ENCODE measurements at regions not wholly inside any gene's neighbourhood (a gene's known extent, or its start where the extent isn't known, plus 50 kb on each side); places are given as distances from the start of the nearest gene placed in this dataset.

- no peak for DNase-seq
- intact Hi-C loops (cut with micrococcal nuclease): no loop called here
- no peak overlapping the region for H3K27ac ChIP-seq (replicated peaks)
- H3K27me3 ChIP-seq (ENCODE audit: low read depth): no peaks in the 10 kb centered on the region
- H3K36me3 ChIP-seq: no peaks in the 10 kb centered on the region
- no peak for TF ChIP-seq CTCF (IDR thresholded peaks at IDR 0.05; ENCODE audit: borderline replicate concordance)
- no peaks in the 10 kb centered on the region for H3K4me1 ChIP-seq
- H3K4me3 ChIP-seq: no peak overlapping the region
- H3K9me3 ChIP-seq (replicated peaks): no peaks in the 10 kb centered on the region
These were observed 161.6 kb downstream of the PCDH18 start for GRCh38 chr4:137370679-137371078.

GRCh38 chr4:137370206-137370633, 162.1 kb downstream of the PCDH18 start:
- no peak overlapping the region for H3K27ac ChIP-seq (replicated peaks)
- H3K4me1 ChIP-seq: no peaks in the 10 kb centered on the region

GRCh38 chr4:137367620-137368019, 164.7 kb downstream of the PCDH18 start:
- intact Hi-C loops (cut with micrococcal nuclease): no loop called here

More at GRCh38 chr4:137370206-137370633, 162.1 kb downstream of the PCDH18 start:
- TF ChIP-seq CTCF (IDR thresholded peaks at IDR 0.05; ENCODE audit: borderline replicate concordance): no peak
- Histone ChIP-seq H3K27me3 (ENCODE audit: low read depth) (no peaks in the 10 kb centered on the region), H3K36me3 (no peaks in the 10 kb centered on the region), H3K9me3 (replicated peaks) (no peaks in the 10 kb centered on the region), H3K4me3 (no peak overlapping the region)
- no peak for DNase-seq
- intact Hi-C loops (cut with micrococcal nuclease): no loop called here

DNA sequence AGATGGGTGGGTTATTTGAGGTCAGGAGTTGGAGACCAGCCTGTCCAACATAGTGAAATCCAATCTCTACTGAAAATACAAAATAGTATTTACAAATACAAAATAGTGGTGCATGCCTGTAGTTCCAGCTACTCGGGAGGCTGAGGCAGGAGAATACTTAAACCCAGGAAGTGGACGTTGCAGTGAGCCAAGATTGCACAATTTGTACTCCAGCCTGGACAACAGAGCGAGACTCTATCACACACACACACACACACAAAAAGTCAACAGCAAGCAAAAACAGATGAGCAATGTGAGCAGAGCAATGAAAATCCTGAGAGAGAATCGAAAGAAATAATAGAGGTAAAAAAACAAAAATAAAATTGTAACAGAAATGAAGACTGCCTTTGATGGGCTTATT, 168.8 kb downstream of the PCDH18 start:
- no peaks in the 10 kb centered on the region for H3K27me3 ChIP-seq (ENCODE audit: low read depth)
- no peak overlapping the region for H3K27ac ChIP-seq (replicated peaks)
- peaks cover 3% of the 10 kb centered on the region for H3K4me1 ChIP-seq
- intact Hi-C loops (cut with micrococcal nuclease): no loop called here
- H3K36me3 ChIP-seq: no peaks in the 10 kb centered on the region
- no peak overlapping the region for H3K4me3 ChIP-seq
- no peak for DNase-seq
- no peaks in the 10 kb centered on the region for H3K9me3 ChIP-seq (replicated peaks)
- TF ChIP-seq CTCF (IDR thresholded peaks at IDR 0.05; ENCODE audit: borderline replicate concordance): no peak

More at GRCh38 chr4:137367620-137368019, 164.7 kb downstream of the PCDH18 start:
- Histone ChIP-seq H3K36me3 (no peaks in the 10 kb centered on the region), H3K9me3 (replicated peaks) (no peaks in the 10 kb centered on the region), H3K27ac (replicated peaks) (no peak overlapping the region), H3K27me3 (ENCODE audit: low read depth) (no peaks in the 10 kb centered on the region), H3K4me3 (no peak overlapping the region), H3K4me1 (no peaks in the 10 kb centered on the region)
- no peak for TF ChIP-seq CTCF (IDR thresholded peaks at IDR 0.05; ENCODE audit: borderline replicate concordance)
- no peak for DNase-seq

GRCh38 chr4:137361756-137362470, 170.4 kb downstream of the PCDH18 start:
- Histone ChIP-seq H3K4me1 (peaks cover 3% of the 10 kb centered on the region), H3K27me3 (ENCODE audit: low read depth) (no peaks in the 10 kb centered on the region), H3K9me3 (replicated peaks) (no peaks in the 10 kb centered on the region), H3K4me3 (no peak overlapping the region), H3K36me3 (no peaks in the 10 kb centered on the region), H3K27ac (replicated peaks) (no peak overlapping the region)
- no peak for DNase-seq
- intact Hi-C loops (cut with micrococcal nuclease): no loop called here
- no peak for TF ChIP-seq CTCF (IDR thresholded peaks at IDR 0.05; ENCODE audit: borderline replicate concordance)
